IPS-15b (cell line): ENCODE measurements at regions not wholly inside any gene's neighbourhood (a gene's known extent, or its start where the extent isn't known, plus 50 kb on each side); places are given as distances from the start of the nearest gene placed in this dataset.
"Not testable (repeated sequence)": the region's sequence is repeated elsewhere in the genome, so short reads cannot be mapped to it uniquely, and the experiment has no call there.

Experiments
- H3K27me3 ChIP-seq: one replicate; pipeline ENCODE4 v1.6.1; 2013; ENCODE audit warnings: low read length; ENCODE audit not compliant: control insufficient read depth, insufficient read depth
- H3K36me3 ChIP-seq: one replicate; pipeline ENCODE4 v1.6.1; 2013; ENCODE audit warnings: low read length; ENCODE audit not compliant: control insufficient read depth, insufficient read depth
- H3K4me1 ChIP-seq: one replicate; pipeline ENCODE4 v1.6.1; 2013; ENCODE audit warnings: mild to moderate bottlenecking, low read length; ENCODE audit not compliant: control insufficient read depth, insufficient read depth
- H3K4me3 ChIP-seq: one replicate; pipeline ENCODE4 v1.5.1; 2013; ENCODE audit warnings: low read depth, low read length
- H3K9ac ChIP-seq: one replicate; pipeline ENCODE4 v1.6.1; 2013; ENCODE audit warnings: low read depth, mild to moderate bottlenecking, low read length
- H3K9me3 ChIP-seq: one replicate; pipeline ENCODE4 v1.6.1; 2013; ENCODE audit warnings: mild to moderate bottlenecking, low read length; ENCODE audit not compliant: control insufficient read depth, insufficient read depth

DNA sequence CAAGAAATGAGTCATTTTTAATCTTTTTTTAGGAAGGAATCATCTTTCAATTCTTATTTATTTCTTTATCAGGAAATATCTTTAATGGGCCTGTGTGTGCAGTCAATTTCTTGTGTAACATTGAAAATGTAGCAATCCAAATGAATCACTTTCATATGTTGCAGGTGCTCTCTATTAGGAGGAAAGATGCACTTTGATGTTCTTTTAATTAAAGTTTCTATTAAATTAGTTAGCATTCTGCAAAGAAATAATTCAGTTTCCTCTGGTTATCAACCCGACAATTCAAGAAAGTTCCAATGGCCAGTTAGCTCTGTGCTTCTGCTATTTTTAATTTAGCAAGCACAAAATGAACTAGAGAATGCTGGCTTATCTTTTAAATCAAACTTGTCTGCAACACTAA is 212.0 kb downstream of the PCDH17 start:
- H3K4me1 ChIP-seq = no peaks in the 10 kb centered on the region
- no peaks in the 10 kb centered on the region for H3K36me3 ChIP-seq
- no peaks in the 10 kb centered on the region for H3K27me3 ChIP-seq
- no peak overlapping the region for H3K9ac ChIP-seq
- H3K9me3 ChIP-seq = peaks cover 3% of the 10 kb centered on the region
- H3K4me3 ChIP-seq = no peak overlapping the region

DNA sequence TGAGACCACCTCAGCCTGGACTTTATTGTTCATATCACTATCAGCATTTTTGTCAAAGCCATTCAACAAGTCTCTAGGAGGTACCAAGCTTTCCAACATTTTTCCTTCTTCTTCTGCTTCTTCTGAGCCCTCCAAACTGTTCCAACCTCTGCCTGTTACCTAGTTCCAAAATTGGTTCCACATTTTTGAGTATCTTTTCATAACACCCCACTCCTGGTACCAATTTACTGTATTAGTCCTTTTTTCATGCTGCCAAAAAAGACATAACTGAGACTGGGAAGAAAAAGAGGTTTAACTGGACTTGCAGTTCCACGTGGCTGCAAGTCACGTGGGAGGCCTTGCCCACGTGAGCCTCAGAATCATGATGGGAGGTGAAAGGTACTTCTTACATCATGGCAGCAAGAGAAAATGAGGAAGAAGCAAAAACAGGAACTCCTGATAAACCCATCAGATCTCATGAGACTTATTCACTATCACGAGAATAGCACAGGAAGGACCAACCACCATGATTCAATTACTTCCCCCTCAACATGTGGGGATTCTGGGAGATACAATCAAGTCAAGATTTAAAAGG is 215.1 kb downstream of the PCDH17 start:
- Histone ChIP-seq H3K4me1 (no peaks in the 10 kb centered on the region), H3K9ac (no peak overlapping the region), H3K27me3 (no peaks in the 10 kb centered on the region), H3K9me3 (peaks cover 3% of the 10 kb centered on the region), H3K4me3 (no peak overlapping the region), H3K36me3 (no peaks in the 10 kb centered on the region)

DNA sequence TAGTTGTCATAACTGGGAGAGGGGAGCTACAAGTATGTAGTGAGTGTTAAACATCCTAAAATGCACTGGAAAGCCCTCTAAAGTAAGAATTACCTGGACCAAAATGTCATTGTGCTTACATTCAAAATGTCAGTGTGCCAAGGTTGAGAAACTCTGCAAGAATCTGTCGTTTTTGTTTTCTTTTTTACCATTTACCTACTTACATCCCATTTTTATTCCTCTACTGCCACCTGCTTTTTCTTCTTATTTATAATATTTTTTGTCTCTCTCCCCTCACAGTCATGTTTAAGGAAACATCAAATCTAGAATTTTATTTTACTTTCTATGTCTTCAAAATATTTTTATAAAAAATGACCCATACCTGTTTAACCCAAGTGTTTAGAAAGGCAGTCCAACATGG is 226.4 kb downstream of the PCDH17 start:
- H3K36me3 ChIP-seq = no peaks in the 10 kb centered on the region
- H3K27me3 ChIP-seq = no peaks in the 10 kb centered on the region
- peaks cover 4% of the 10 kb centered on the region for H3K4me1 ChIP-seq
- no peaks in the 10 kb centered on the region for H3K9me3 ChIP-seq
- H3K9ac ChIP-seq = no peak overlapping the region
- H3K4me3 ChIP-seq = no peak overlapping the region

DNA sequence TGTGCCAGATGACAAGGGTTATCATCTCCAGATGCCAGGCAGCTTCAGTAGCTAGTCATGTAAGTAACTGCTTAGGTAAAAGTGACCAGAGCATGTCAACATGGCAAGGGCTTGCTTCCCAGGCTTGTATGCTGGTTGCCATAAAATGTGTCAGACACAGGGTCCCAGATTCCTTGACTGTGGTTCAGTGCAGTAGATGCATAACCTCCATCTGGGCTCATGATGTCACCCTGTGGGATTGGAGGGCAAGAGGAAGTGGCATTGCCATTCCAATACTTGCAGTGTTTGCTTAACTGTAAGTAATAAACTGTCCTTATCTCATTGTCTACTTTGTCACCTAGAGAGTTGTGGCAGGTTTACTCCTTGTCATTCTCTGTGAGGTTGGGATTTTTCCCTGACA is 226.8 kb downstream of the PCDH17 start:
- Histone ChIP-seq H3K4me1 (peaks cover 4% of the 10 kb centered on the region), H3K9ac (no peak overlapping the region), H3K36me3 (no peaks in the 10 kb centered on the region), H3K4me3 (no peak overlapping the region), H3K9me3 (no peaks in the 10 kb centered on the region), H3K27me3 (no peaks in the 10 kb centered on the region)

DNA sequence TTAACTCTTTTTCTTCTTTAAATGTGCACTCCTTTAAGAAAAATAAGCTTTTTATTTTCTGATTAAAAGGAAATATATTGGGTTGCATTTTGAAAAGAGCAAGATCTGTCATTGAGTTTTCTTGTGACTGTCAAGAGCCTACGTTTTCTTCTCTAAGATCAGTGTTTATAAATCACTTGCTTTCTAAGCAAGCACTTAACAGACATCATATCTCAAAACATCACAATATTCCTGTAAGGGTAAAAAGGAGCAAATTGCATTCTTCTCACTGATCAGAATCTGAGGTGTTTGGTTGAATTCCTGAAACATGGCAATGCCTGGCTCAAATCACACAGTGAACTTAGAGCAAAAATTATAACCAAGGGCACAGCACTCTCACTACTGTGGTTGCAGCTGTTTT is 231.3 kb downstream of the PCDH17 start:
- Histone ChIP-seq H3K27me3 (no peaks in the 10 kb centered on the region), H3K9me3 (no peaks in the 10 kb centered on the region)

DNA sequence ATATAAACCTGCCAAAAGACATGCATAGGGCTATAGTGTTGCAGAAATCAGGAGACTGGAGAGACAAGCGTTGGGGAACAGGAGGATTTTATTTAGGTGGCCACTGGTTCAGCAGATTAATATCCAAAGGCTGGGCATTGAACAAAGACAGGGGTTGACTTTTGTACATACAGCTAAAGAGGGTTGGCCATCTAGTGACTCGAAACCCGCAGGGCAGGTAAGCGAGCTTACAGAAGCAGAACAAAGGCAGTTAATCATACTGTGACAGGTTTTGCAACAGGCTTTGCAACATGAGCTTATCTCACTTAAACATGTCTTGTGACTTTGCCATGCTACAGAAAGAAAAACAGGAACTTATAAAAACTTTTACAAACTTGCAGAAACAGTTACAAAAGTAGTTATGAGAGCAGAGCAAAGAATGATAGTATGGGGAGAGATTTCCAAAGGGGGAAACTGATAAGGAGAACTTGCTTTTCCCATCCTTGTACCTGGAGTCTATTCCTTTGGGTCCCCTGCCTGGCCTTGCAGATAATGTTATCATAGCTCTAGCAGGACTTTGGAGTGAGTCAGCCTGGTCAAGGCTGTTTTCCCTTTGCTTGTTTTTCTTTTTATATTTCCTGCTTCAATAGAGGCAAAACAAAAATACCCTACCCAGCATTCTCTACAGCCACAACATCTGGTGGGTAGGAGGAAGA is 234.2 kb downstream of the PCDH17 start:
- H3K36me3 ChIP-seq = no peaks in the 10 kb centered on the region
- no peaks in the 10 kb centered on the region for H3K9me3 ChIP-seq
- no peak overlapping the region for H3K4me3 ChIP-seq
- no peak overlapping the region for H3K9ac ChIP-seq
- no peaks in the 10 kb centered on the region for H3K4me1 ChIP-seq
- H3K27me3 ChIP-seq = no peaks in the 10 kb centered on the region

More for the DNA sequence above, 231.3 kb downstream of the PCDH17 start:
- Histone ChIP-seq H3K9ac (no peak overlapping the region), H3K4me1 (peaks cover 4% of the 10 kb centered on the region), H3K4me3 (no peak overlapping the region), H3K36me3 (no peaks in the 10 kb centered on the region)

DNA sequence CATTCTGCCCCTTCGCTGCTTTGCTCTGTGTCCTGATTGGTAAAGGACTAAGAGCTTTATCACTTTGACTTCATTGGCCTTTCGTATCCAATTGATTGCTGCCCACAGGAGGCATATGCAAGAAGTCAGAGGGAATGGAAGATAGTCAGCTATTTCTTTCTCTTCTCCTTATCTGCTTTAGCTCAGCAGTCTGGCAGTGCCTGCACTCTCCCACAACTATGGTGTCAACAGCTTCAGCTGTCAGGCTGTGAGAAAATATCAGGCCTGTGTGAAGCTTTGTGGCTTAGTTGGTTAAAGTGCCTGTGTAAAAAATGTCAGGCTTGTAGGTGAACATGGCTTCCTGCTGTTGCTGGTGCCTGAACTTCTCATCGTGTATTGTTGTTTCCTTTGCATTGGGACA is 243.0 kb downstream of the PCDH17 start:
- H3K4me1 ChIP-seq = no peaks in the 10 kb centered on the region
- no peak overlapping the region for H3K4me3 ChIP-seq
- no peaks in the 10 kb centered on the region for H3K36me3 ChIP-seq
- no peak overlapping the region for H3K9ac ChIP-seq
- H3K9me3 ChIP-seq = no peaks in the 10 kb centered on the region
- no peaks in the 10 kb centered on the region for H3K27me3 ChIP-seq

DNA sequence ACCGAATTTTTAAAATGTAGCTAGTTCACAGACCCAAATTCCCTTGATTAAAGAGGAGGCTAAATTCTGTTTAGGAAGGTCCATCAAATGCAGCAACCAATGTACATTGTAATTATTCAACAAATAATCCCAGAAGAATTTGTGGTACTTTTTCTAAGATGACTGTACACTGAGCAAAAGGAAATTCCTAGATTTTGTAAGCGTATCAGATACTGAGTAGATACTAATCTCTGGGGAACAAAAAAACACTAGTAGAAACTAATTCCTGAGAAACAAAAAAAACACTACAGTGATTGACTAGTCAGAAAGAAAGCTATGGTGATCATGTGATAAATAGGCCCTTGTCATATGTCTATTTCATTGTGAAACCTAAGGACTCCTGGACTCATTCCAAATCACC is 246.1 kb downstream of the PCDH17 start:
- Histone ChIP-seq H3K4me3 (no peak overlapping the region), H3K4me1 (no peaks in the 10 kb centered on the region), H3K27me3 (no peaks in the 10 kb centered on the region), H3K9ac (no peak overlapping the region), H3K9me3 (no peaks in the 10 kb centered on the region), H3K36me3 (no peaks in the 10 kb centered on the region)

DNA sequence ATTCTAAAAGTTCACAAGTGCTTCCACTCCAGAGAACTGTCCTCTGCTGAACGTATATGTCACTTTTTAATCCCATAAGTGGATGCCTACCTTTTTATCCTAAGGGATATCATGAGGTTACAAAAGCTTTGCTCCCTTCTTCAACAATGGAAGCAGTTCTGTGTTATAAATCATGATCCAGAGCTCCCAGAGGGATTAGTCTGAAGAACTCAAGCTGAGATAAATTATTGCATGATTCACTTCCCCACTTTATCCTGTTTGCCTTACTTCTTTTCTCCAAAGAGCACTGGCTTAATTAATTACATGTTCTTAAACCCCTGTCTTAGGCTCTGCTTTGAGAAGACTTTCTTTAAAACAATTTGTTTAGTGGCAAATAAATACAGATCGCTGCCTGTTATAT is 246.7 kb downstream of the PCDH17 start:
- no peak overlapping the region for H3K9ac ChIP-seq
- no peaks in the 10 kb centered on the region for H3K9me3 ChIP-seq
- H3K4me1 ChIP-seq = no peaks in the 10 kb centered on the region
- H3K36me3 ChIP-seq = no peaks in the 10 kb centered on the region
- no peaks in the 10 kb centered on the region for H3K27me3 ChIP-seq
- H3K4me3 ChIP-seq = no peak overlapping the region

DNA sequence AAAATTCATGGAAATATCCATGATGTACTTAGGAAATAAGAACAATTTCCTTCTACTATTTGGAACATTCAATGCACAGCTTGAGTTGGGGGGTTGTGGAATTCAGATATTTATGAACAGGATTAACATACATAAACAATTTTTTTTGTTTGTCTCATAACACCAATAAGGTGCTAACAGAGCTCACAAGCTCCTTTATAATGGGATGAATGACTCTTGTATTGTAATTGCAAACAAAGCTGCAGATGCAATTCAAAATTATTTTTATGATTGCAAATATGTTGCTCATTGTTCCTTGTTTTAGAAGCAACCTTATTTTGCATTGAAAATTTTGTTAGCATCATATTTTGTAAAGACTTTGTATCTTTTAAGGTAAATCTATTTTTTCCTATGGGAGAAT is 265.7 kb downstream of the PCDH17 start:
- H3K9me3 ChIP-seq = no peaks in the 10 kb centered on the region

DNA sequence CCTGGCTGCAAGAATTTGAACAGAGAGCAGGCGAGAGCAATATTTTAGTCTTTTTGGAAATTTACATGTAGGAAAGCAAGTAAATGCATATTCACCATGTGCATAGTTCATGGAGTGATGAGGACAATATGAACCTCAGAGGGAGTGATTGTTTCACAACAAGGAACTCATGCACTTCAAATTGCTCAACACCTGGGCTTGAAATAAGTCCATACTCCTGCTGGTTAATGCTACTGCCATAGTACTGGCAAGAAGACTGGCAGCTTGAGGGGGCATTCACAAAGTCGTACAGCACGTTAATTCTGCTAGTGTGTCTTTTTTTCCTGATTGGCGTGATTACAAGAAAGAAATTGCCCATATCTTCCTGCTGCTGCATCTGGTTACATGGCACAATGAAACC is 267.6 kb downstream of the PCDH17 start:
- no peak overlapping the region for H3K9ac ChIP-seq
- no peaks in the 10 kb centered on the region for H3K9me3 ChIP-seq
- no peaks in the 10 kb centered on the region for H3K27me3 ChIP-seq
- no peak overlapping the region for H3K4me3 ChIP-seq
- no peaks in the 10 kb centered on the region for H3K4me1 ChIP-seq
- no peaks in the 10 kb centered on the region for H3K36me3 ChIP-seq

More for the DNA sequence above, 265.7 kb downstream of the PCDH17 start:
- H3K4me3 ChIP-seq = no peak overlapping the region
- H3K4me1 ChIP-seq = no peaks in the 10 kb centered on the region
- no peaks in the 10 kb centered on the region for H3K36me3 ChIP-seq
- no peaks in the 10 kb centered on the region for H3K27me3 ChIP-seq
- H3K9ac ChIP-seq = no peak overlapping the region

DNA sequence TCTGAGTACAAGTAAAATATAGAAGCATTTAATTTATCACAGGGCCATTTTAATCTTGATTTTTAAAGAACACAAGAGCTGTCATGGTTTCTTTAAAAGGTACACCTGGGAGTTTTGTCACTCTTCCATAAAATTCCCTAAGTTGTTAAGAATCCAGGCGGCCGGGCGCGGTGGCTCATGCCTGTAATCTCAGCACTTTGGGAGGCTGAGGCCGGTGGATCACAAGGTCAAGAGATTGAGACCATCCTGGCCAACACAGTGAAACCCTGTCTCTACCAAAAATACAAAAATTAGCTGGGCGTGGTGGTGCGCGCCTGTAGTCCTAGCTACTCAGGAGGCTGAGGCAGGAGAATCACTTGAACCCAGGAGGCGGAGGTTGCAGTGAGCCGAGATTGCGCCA is 278.3 kb downstream of the PCDH17 start:
- H3K27me3 ChIP-seq, H3K4me1 ChIP-seq, H3K9me3 ChIP-seq, H3K9ac ChIP-seq, H3K36me3 ChIP-seq, H3K4me3 ChIP-seq: not testable (repeated sequence)
